Heart left ventricle (tissue), 13 donors: ENCODE measurements at regions not wholly inside any gene's neighbourhood (a gene's known extent, or its start where the extent isn't known, plus 50 kb on each side); places are given as distances from the start of the nearest gene placed in this dataset.

ENCODE experiments used
- POLR2A ChIP-seq, 2 donors: fragments of 450-650 bp; IDR thresholded peaks; one replicate each; pipeline ENCODE4 v1.6.1; 2017; ENCODE audit warnings: antibody characterized with exemption in 2 of 2, mild to moderate bottlenecking in 2 of 2, moderate library complexity in 2 of 2
- TF ChIP-seq, protein P1 (sequence below), 12 donors: fragments of 200-600 bp; sonication (generic) in 4 of 12; IDR thresholded peaks; one replicate each; pipeline versions ENCODE4 v1.5.0 to v1.8.0; 2018 to 2022; ENCODE audit warnings: antibody characterized with exemption in 12 of 12, mild to moderate bottlenecking in 5 of 12
- donor health status: ischemic (EF 13 %, LVEDD 7.1; RV severe dilation, severe dysfunction).
- donor health status: DM: no; HTN: yes; CAD: no.
- donor health status: DM: no; HTN: no; CAD: no.
- donor health status: ischemic (EF 25% LVEDD 6.9; RV normal size, moderate dysfunction).
- donor health status: ischemic (EF 25% LVEDD 5.7; RV mildly dilated, moderate dysfunction).
- donor health status: ischemic (EF 35%, LVEDD 5.7; RV mildly dilated, moderate dysfunction).
- donor health status: nonischemic (EF 11% LVEDD 7.7; RV severe dilation, severe dysfunction).
- donor health status: DM: yes; HTN: yes; CAD: no.
- donor health status: PGD.
- donor health status: ischemic (EF 29% LVEDD 5.4; RV normal size, mild dysfunction).
- donor health status: nonischemic (EF 23%, LVEDD 6.1; RV moderate dilation, normal function).

DNA sequence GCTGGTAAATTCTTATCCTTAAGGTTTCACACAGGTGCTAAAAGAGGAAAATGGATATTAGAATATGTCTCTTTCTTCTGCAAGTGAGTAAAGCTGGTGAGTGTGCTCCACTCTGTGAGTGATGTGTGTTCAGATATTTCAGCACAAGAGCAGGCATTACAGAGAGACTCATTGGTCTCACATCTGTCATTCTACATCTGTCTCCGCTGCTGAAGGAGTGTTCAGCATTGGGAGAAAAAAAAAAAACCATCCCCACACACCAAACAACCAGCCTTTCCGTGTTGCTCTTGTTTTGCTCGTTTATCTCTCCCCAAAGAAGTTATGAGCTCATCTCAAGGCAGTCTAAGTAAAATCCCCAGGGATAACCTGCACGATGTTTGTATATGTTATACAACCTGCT lies 283.9 kb upstream of the SPHKAP start:
- TF ChIP-seq, protein P1, sequence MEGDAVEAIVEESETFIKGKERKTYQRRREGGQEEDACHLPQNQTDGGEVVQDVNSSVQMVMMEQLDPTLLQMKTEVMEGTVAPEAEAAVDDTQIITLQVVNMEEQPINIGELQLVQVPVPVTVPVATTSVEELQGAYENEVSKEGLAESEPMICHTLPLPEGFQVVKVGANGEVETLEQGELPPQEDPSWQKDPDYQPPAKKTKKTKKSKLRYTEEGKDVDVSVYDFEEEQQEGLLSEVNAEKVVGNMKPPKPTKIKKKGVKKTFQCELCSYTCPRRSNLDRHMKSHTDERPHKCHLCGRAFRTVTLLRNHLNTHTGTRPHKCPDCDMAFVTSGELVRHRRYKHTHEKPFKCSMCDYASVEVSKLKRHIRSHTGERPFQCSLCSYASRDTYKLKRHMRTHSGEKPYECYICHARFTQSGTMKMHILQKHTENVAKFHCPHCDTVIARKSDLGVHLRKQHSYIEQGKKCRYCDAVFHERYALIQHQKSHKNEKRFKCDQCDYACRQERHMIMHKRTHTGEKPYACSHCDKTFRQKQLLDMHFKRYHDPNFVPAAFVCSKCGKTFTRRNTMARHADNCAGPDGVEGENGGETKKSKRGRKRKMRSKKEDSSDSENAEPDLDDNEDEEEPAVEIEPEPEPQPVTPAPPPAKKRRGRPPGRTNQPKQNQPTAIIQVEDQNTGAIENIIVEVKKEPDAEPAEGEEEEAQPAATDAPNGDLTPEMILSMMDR (IDR thresholded peaks at IDR 0.05), result no peak
- no peak for TF ChIP-seq POLR2A (IDR thresholded peaks at IDR 0.05)
